HG02981 (cell line): ENCODE measurements at regions not wholly inside any gene's neighbourhood (a gene's known extent, or its start where the extent isn't known, plus 50 kb on each side); places are given as distances from the start of the nearest gene placed in this dataset.

Experiments
- ATAC-seq: cut with Tn5 transposase; IDR thresholded peaks from one replicate; pipeline ENCODE4 v1.9.1; 2021; ENCODE audit warnings: mild to moderate bottlenecking, moderate library complexity; ENCODE audit not compliant: unreplicated experiment

- no peak for ATAC-seq
Measured at GRCh38 chr5:143992496-143992895, 178.0 kb downstream of the YIPF5 start.

DNA sequence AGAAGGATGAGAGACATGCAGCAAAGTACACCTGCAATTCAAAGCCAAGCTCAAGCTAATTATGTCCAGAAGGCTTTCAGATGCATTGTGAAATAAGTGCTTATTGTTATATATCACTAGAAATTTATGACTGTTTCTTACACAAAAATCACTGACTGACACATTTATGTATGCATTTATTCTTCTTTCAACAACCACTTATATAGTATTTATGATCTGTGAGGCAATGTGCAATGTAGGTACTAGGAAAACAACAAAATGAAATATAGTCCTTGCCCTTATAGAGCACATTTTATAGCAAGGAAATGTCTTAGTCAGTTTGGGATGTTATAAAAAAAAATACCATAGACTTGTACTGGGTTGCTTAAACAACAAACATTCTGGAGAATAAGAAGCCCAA, 167.6 kb downstream of the YIPF5 start:
- ATAC-seq: no peak

DNA sequence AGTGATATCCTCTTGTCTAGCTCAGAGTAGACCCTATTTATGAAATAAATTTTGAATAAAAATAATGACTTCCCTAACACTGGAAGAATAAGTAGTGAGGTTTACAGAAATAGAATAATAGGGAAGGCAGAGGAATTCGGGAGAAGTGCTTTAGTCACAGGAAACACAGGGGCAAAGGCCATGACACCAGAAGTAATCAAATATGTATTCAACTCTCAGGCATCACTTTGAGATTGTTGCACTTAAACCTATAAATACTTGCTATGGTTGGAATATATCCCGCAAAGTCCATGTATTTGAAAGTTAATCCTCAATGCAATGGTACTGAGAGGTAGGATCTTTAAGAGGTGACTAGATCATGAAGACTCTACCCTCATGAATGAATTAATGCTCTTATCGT, 166.8 kb downstream of the YIPF5 start:
- no peak for ATAC-seq

DNA sequence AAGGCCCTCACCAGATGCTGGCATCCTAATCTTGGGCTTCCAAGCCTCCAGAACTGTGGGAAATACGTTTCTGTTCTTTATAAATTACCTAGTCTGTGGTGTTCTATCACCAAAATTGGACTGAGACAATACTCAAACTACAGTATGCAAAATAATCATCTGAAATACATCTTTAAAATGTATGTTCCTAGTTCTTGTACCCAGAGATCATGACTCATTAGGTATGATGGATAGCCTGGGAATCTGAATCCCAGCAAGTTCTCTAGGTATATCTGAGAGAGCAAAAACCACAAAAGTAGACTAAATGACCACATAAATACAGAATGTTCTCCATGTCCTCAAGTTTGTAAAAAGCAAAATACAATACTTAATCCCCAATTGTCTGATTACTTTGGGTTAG, 166.3 kb downstream of the YIPF5 start:
- no peak for ATAC-seq

GRCh38 chr5:144004751-144005150, 165.7 kb downstream of the YIPF5 start:
- no peak for ATAC-seq

DNA sequence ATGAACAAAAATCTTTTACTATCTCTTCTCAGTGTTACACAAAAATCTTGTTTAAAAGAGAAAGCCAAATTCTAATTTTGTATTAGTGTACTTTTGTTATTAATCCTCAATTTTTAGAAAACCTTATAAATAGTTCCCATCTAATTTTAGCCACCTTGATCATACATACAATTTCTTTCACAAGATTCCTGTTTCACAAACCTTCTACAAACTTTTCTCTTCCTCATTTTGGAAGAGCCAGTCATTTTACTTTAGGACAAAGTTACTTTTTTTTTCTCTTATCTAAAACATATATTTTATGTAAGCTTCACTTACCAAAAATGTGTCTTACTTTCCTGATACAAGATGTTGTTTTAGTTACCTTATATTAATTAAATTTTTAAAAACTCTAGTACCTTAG, 161.3 kb downstream of the YIPF5 start:
- no peak for ATAC-seq

DNA sequence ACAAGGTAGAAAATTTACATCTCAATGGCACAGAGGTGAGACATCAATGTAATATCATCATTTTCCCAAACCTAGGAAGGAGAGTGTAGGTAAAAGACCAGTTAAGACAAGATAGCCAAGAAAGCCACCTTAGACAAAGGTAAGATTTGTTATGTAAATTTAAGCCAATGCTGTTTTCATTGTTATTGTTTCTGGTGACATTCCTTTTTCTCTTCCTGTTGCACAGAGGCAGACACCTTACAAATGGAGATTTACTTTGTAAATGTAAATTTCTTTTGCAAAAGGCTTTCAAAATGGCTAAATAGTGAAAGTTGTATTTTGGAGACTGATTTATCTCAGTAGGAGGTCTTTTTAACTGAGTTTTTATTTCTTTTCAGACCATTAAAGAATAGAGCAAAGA, 159.1 kb downstream of the YIPF5 start:
- ATAC-seq: no peak

GRCh38 chr5:144013816-144014215, 156.6 kb downstream of the YIPF5 start:
- ATAC-seq: no peak

GRCh38 chr5:144015961-144016360, 154.5 kb downstream of the YIPF5 start:
- ATAC-seq: no peak

GRCh38 chr5:144017119-144017518, 153.3 kb downstream of the YIPF5 start:
- no peak for ATAC-seq

- ATAC-seq: no peak
Measured at GRCh38 chr5:144017631-144018030, 152.8 kb downstream of the YIPF5 start.

DNA sequence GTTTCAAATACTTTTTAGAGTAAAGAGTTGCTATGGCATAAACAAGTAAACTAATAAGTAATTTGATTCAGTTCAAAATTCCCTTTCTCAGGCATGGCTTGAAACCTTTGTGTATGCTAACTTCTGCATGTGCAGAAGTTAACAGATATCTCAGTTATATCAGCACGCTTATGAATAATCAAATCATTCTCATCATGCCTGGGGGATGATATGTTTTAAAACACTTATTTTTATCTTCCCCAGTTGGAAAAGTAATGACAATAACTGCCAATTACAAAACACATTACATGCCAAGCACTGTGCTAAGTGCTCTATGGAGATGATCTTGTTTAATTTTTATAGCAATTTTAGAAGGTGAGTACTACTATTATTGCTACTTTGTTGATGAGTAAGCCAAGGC, 146.4 kb downstream of the YIPF5 start:
- no peak for ATAC-seq

GRCh38 chr5:144024545-144024944, 145.9 kb downstream of the YIPF5 start:
- ATAC-seq: no peak

DNA sequence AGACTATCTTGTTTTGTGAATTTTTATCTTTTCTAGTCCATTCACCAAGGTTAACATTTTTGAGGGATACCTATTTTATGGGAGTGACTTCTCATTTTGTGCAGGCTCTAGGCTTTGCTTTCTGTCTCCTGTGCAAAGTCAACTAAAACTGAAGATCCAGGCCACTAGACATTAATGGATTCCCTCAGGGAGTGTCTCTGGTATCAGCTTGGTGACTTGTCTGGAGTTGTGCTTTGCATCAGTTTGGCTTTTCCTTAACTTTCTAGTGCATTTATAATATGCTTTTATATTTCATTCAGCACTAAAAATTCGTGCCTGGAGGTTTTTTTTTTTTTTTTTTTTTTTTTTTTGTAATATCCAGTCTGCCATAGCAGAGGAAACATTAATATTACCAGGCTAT, 144.2 kb downstream of the YIPF5 start:
- no peak for ATAC-seq

- ATAC-seq: no peak
Measured at GRCh38 chr5:144028058-144028457, 142.4 kb downstream of the YIPF5 start.

GRCh38 chr5:144028636-144029035, 141.8 kb downstream of the YIPF5 start:
- ATAC-seq: no peak

DNA sequence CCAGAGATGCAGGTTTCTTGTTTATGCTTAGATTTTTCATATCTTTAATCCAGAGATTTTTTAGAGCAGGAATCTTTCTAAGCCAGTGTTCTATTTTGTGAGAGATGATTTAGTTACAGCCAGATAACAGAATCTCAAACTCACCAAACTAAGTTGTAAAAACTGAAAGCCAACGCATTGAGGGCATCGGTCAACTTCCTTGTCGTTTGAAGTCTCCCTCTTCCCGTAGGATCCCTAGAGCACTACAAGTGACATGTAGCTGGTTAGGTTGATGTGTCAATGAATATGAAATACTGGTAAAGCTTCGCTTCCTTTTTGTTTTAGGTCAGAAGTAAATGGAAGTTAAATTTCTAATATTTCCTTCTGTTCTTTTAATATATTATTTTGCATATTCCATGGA, 139.6 kb downstream of the YIPF5 start:
- no peak for ATAC-seq

DNA sequence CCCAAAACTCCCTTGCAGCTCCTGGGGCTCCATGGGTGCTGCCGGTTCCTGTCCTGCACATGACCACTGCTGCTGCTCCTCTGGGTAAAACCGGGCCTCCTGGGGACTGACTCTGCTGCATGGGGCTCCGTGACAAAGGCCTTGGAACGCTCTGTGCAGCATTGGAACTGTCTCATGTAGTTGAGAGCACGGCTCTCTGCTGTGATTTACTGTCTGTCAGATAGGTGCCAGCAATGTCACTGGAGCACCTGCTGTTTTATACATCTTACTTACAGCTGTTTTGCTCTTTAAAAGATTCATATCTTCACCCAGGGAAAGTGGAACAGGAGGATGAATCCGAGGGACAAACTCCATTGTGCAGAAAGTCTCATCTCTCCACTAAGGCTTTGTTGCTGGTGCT, 138.1 kb downstream of the YIPF5 start:
- ATAC-seq: no peak

GRCh38 chr5:144033486-144033885, 137.0 kb downstream of the YIPF5 start:
- no peak for ATAC-seq

DNA sequence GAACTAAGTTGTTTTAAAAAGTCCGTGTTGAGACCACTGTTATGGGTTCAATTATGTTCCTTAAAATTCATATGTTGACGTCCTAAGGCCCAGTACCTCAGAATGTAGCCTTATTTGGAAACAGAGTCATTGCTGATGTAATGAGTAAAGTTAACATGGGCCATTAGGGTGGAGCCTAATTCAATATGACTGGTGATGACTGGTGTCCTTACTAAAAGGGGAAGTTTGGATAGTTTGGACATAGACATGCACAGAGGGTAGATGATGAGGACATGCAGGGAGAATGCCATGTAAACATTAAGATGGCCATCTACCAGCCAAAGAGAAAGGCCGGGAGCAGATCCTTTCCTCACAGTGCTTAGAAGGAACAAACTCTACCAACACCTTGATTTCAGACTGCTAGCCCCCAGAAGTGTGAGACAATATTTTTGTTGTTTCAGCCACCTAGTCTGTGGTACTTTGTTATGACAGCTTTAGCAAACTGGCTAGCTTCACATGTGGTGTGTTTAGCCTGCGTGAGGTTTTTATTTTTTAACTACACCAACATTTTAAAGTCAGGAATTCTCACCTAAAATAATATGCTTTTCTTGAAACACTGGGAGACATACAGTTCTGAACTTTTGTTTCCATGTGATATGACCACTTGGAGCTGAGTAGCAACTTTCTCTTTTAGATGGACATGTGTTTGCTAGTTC, 135.3 kb downstream of the YIPF5 start:
- ATAC-seq: no peak

DNA sequence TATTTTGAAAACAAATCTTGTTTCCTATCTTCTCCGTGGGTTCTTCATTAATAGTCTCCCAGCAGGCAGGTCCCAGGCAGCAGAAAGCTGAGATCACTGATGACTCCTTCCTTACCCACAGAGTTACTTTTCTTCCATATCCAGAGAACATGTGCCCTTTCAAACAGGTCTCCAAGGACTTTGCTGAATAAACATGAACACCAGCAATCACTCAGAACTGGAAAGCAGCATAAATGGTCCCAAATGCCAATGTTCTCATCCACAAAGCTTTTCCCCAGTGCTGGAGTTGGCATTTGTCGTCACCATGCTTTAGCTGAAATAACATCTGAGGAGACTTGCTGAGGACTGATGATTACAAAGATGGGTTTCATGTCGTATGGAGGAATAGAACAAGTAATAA, 134.0 kb downstream of the YIPF5 start:
- ATAC-seq: no peak

DNA sequence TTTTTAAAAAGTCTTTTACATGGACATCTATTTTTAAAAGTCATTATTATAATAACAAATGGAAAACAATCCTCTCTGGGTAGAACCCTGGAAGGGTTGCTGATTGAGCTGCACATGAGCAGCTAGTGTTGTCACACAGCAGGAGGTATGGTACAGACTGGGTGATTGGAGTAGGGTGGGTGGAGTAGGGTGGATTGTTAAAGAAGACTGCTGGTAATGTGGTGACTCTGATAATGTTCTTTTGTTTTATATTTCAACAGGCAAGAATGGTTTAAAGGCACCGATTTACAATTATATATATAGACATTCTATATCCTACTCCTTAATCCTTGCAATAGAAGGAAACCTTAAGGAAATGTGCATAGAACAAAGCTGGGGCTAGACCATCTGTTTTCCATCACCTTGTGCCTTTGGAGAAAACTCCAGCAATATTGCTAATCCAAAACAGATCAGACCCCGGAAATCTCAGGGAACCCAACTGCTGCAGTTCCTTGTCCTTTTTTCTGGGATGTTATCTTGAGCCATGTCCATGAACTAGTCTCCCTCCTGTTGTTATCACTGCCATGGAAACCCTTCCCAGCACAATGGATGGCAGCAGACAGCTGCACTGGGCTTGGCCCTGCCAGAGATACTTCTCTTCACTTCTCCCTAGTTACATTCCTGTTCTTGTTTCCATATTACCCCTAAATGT, 129.7 kb downstream of the YIPF5 start:
- no peak for ATAC-seq

- ATAC-seq: no peak
Measured at GRCh38 chr5:144042156-144042555, 128.3 kb downstream of the YIPF5 start.
